A549 (cell line): ENCODE measurements at regions not wholly inside any gene's neighbourhood (a gene's known extent, or its start where the extent isn't known, plus 50 kb on each side); places are given as distances from the start of the nearest gene placed in this dataset.
A peak's percentile ranks its signal among the peaks of the same experiment; 100 is the strongest.

Experiments
- ATAC-seq, 2 experiments: fragments of 200-7000 bp in 1 of 2; fragments of >200 bp in 1 of 2; cut with Nextera tagmentation in 1 of 2; cut with Tn5 transposase in 1 of 2; 3 replicates each; pipeline versions ENCODE4 v1.8.0 to v1.9.1; 2018 to 2020; ENCODE audit warnings: mild to moderate bottlenecking in 1 of 2, moderate library complexity in 1 of 2
- CTCF ChIA-PET: fragments of 300-600 bp; sonication (Branson Sonifier 250); formaldehyde crosslinking; extraction: SDS; loops from one replicate; lab custom pipeline; 2021; ENCODE audit warnings: antibody characterized with exemption, inconsistent platforms; lab: Yijun Ruan, JAX
- POLR2A ChIA-PET: fragments of 350-600 bp; formaldehyde crosslinking; extraction: SDS; loops from one replicate; lab custom pipeline; 2021; ENCODE audit warnings: antibody characterized with exemption, inconsistent platforms; lab: Yijun Ruan, JAX
- DNase-seq, 2 experiments: peaks; one replicate each; pipeline versions ENCODE4 v3.0.0 to v3.0.0-alpha.2; 2011 to 2016; ENCODE audit warnings: low read depth in 1 of 2, low spot score in 1 of 2
- FAIRE-seq: peaks from 2 replicates; lab custom pipeline; 2011; peaks lifted over from hg19 to GRCh38; lab: Jason Lieb, UNC
- H3K27ac ChIP-seq, 2 experiments: fragments of >200 bp; sonication (Bioruptor Twin); formaldehyde crosslinking; 3 replicates each; pipeline ENCODE4 v1.5.1; 2016 to 2017
- H3K4me1 ChIP-seq: fragments of >200 bp; sonication (Bioruptor Twin); formaldehyde crosslinking; 3 replicates; pipeline ENCODE4 v1.6.1; 2016
- H3K4me2 ChIP-seq: fragments of >200 bp; sonication (Bioruptor Twin); formaldehyde crosslinking; 3 replicates; pipeline ENCODE4 v1.6.1; 2016
- H3K4me3 ChIP-seq: fragments of >200 bp; sonication (Bioruptor Twin); formaldehyde crosslinking; 3 replicates; pipeline ENCODE4 v1.5.1; 2016
- H3K9me3 ChIP-seq: fragments of >200 bp; sonication (Bioruptor Twin); formaldehyde crosslinking; 3 replicates; pipeline ENCODE4 v1.6.1; 2016
- ATOH8 ChIP-seq: fragments of 250-450 bp; sonication (Bioruptor Pico); IDR thresholded peaks from 2 replicates; pipeline ENCODE4 v1.5.0; 2020; ENCODE audit warnings: low read depth, mild to moderate bottlenecking, moderate library complexity
- BCL3 ChIP-seq: fragments of >200 bp; sonication (Bioruptor Twin); formaldehyde crosslinking; IDR thresholded peaks from 3 replicates; pipeline ENCODE4 v1.6.1; 2016
- CBX2 ChIP-seq: fragments of 200-600 bp; sonication (generic); IDR thresholded peaks from 2 replicates; pipeline ENCODE4 v1.6.1; 2016; ENCODE audit warnings: low read depth, mild to moderate bottlenecking, borderline replicate concordance
- CEBPB ChIP-seq, 2 experiments: fragments of >200 bp in 1 of 2; sonication (Bioruptor Twin) in 1 of 2; formaldehyde crosslinking in 1 of 2; IDR thresholded peaks; 2 replicates each; pipeline ENCODE4 v1.6.1; 2012 to 2016
- CHD2 ChIP-seq: fragments of 150-350 bp; IDR thresholded peaks from 2 replicates; pipeline ENCODE4 v1.6.1; 2014; ENCODE audit warnings: low read length; ENCODE audit not compliant: partially characterized antibody
- CHD4 ChIP-seq: fragments of 200-600 bp; sonication (generic); IDR thresholded peaks from 2 replicates; pipeline ENCODE4 v1.6.1; 2016; ENCODE audit warnings: antibody characterized with exemption, mild to moderate bottlenecking, borderline replicate concordance
- EHF ChIP-seq: fragments of 250-450 bp; sonication (Bioruptor Pico); IDR thresholded peaks from 2 replicates; pipeline ENCODE4 v1.5.0; 2020; ENCODE audit warnings: mild to moderate bottlenecking
- EP300 ChIP-seq, 2 experiments: fragments of >200 bp; sonication (Bioruptor Twin); formaldehyde crosslinking; IDR thresholded peaks; 2 replicates in 1 of 2; 3 replicates in 1 of 2; pipeline ENCODE4 v1.6.1; 2016 to 2017
- FOSL2 ChIP-seq, 2 experiments: fragments of 450-650 bp in 1 of 2; fragments of >200 bp in 1 of 2; sonication (Bioruptor Twin) in 1 of 2; formaldehyde crosslinking; IDR thresholded peaks; 2 replicates each; pipeline versions ENCODE4 v1.5.0 to v1.6.1; 2016 to 2020; ENCODE audit warnings: mild to moderate bottlenecking in 1 of 2, moderate library complexity in 1 of 2
- FOXS1 ChIP-seq: fragments of 250-450 bp; sonication (Bioruptor Pico); IDR thresholded peaks from 2 replicates; pipeline ENCODE4 v1.5.0; 2020; ENCODE audit warnings: mild to moderate bottlenecking, moderate library complexity
- GATA3 ChIP-seq: IDR thresholded peaks from 2 replicates; pipeline ENCODE4 v1.6.1; 2012; ENCODE audit warnings: borderline replicate concordance
- HDAC2 ChIP-seq: fragments of 200-600 bp; sonication (generic); IDR thresholded peaks from 2 replicates; pipeline ENCODE4 v1.6.1; 2016
- HES2 ChIP-seq: fragments of >200 bp; sonication (Bioruptor Twin); formaldehyde crosslinking; IDR thresholded peaks from 2 replicates; pipeline ENCODE4 v1.6.1; 2016
- HOXB13 ChIP-seq: fragments of 250-450 bp; sonication (Bioruptor Pico); IDR thresholded peaks from 2 replicates; pipeline ENCODE4 v1.5.0; 2020; ENCODE audit warnings: low read depth, mild to moderate bottlenecking, moderate library complexity
- JUN ChIP-seq, 2 experiments: fragments of >200 bp; sonication (Bioruptor Twin); formaldehyde crosslinking; IDR thresholded peaks; 2 replicates in 1 of 2; 3 replicates in 1 of 2; pipeline ENCODE4 v1.6.1; 2016 to 2017
- KDM1A ChIP-seq: fragments of 200-600 bp; sonication (generic); IDR thresholded peaks from 2 replicates; pipeline ENCODE4 v1.6.1; 2016; ENCODE audit warnings: low read depth, mild to moderate bottlenecking
- MAFK ChIP-seq: fragments of 450-650 bp; IDR thresholded peaks from 2 replicates; pipeline ENCODE4 v1.6.1; 2014; ENCODE audit not compliant: partially characterized antibody
- MAZ ChIP-seq: fragments of 150-350 bp; IDR thresholded peaks from 2 replicates; pipeline ENCODE4 v1.6.1; 2014; ENCODE audit warnings: antibody characterized with exemption, low read depth, low read length, borderline replicate concordance
- MYC ChIP-seq: IDR thresholded peaks from 2 replicates; pipeline ENCODE4 v1.6.1; 2012; ENCODE audit warnings: mild to moderate bottlenecking, inconsistent platforms, low read length, improper control_type of control experiment, borderline replicate concordance
- NPAS2 ChIP-seq: fragments of 250-450 bp; sonication (Bioruptor Pico); IDR thresholded peaks from 2 replicates; pipeline ENCODE4 v1.8.0; 2022; ENCODE audit warnings: mild to moderate bottlenecking, moderate library complexity, borderline replicate concordance
- PBX3 ChIP-seq: IDR thresholded peaks from 2 replicates; pipeline ENCODE4 v1.6.1; 2012
- RARB ChIP-seq: fragments of 250-450 bp; sonication (Bioruptor Pico); IDR thresholded peaks from 2 replicates; pipeline ENCODE4 v1.8.0; 2021; ENCODE audit warnings: mild to moderate bottlenecking, moderate library complexity
- REST ChIP-seq: fragments of 200-600 bp; sonication (generic); IDR thresholded peaks from 2 replicates; pipeline ENCODE4 v1.6.1; 2016; ENCODE audit warnings: antibody characterized with exemption, mild to moderate bottlenecking, moderate library complexity
- RFX5 ChIP-seq: fragments of 450-650 bp; IDR thresholded peaks from 2 replicates; pipeline ENCODE4 v1.7.1; 2014; ENCODE audit warnings: antibody characterized with exemption, mild to moderate bottlenecking, moderate library complexity
- TFCP2L1 ChIP-seq: fragments of 250-450 bp; sonication (Bioruptor Pico); IDR thresholded peaks from 2 replicates; pipeline ENCODE4 v1.5.0; 2021; ENCODE audit warnings: mild to moderate bottlenecking
- TP53 ChIP-seq: fragments of 250-450 bp; sonication (Bioruptor Pico); IDR thresholded peaks from 2 replicates; pipeline ENCODE4 v1.5.0; 2021; ENCODE audit warnings: mild to moderate bottlenecking, moderate library complexity
- USF2 ChIP-seq: fragments of 450-650 bp; IDR thresholded peaks from 2 replicates; pipeline ENCODE4 v1.6.1; 2014; ENCODE audit warnings: antibody characterized with exemption
- ZC3H11A ChIP-seq: fragments of 450-650 bp; IDR thresholded peaks from 2 replicates; pipeline ENCODE4 v1.6.1; 2014; ENCODE audit warnings: antibody characterized with exemption, mild to moderate bottlenecking
- ZFP36 ChIP-seq: fragments of 450-650 bp; IDR thresholded peaks from 2 replicates; pipeline ENCODE4 v1.6.1; 2014; ENCODE audit warnings: borderline replicate concordance; ENCODE audit not compliant: partially characterized antibody
- ZNF302 ChIP-seq: fragments of 250-450 bp; sonication (Bioruptor Pico); IDR thresholded peaks from 2 replicates; pipeline ENCODE4 v1.9.0; 2021; ENCODE audit warnings: inconsistent platforms, mild to moderate bottlenecking, moderate library complexity
- ZSCAN20 ChIP-seq: fragments of 250-450 bp; sonication (Bioruptor Pico); IDR thresholded peaks from 2 replicates; pipeline ENCODE4 v1.8.0; 2022; ENCODE audit warnings: mild to moderate bottlenecking, moderate library complexity
- WGBS: methylation state at CpG from one replicate; pipeline ENCODE4 v1.1.6; 2017; ENCODE audit errors: missing lambda C conversion rate; 5-methylcytosine and 5-hydroxymethylcytosine counted together

GRCh38 chr6:152893187-152893586 is 89.7 kb downstream of the FBXO5 start:
- POLR2A ChIA-PET = no interaction called here
- ATAC-seq = no peak

GRCh38 chr6:152896923-152897322 is 85.9 kb downstream of the FBXO5 start:
- Histone ChIP-seq H3K4me2 (peak overlapping the region; percentile 32; the same call in 1 of the 3 replicates), H3K27ac (no peak overlapping the region), H3K9me3 (no peaks in the 10 kb centered on the region), H3K4me3 (no peak overlapping the region), H3K4me1 (no peaks in the 10 kb centered on the region)
- WGBS = 10% methylated on average over 3 of the region's 3 CpGs
- ChIA-PET CTCF (interaction anchor here (0.8 to 1.5 kb wide), 6 partner anchors 9 to 596 kb away, joined by 3 to 7 read pairs (median 4); no protein-coding TSS in a partner anchor), POLR2A (no interaction called here)
- ATAC-seq (no peak), DNase-seq (no peak), FAIRE-seq (no peak)
- TF ChIP-seq EP300 (IDR thresholded peaks at IDR 0.05) (no peak), ATOH8 (CRISPR knock-in tag) (no peak), ZSCAN20 (CRISPR knock-in tag) (no peak), CEBPB (IDR thresholded peaks at IDR 0.05) (no peak), MAFK (no peak), CBX2 (no peak), MAZ (no peak), JUN (IDR thresholded peaks at IDR 0.05) (no peak), TFCP2L1 (no peak), RARB (CRISPR knock-in tag) (no peak), BCL3 (no peak), MYC (no peak), HOXB13 (CRISPR knock-in tag) (no peak), HES2 (no peak), ZFP36 (no peak)

More at GRCh38 chr6:152893187-152893586, 89.7 kb downstream of the FBXO5 start:
- CTCF ChIA-PET = interaction anchor here (1.6 kb wide), 1 partner anchor 29 kb away, joined by 8 read pairs; no protein-coding TSS in a partner anchor
- no peak for TF ChIP-seq TP53
- TF ChIP-seq USF2 = no peak
- no peak for TF ChIP-seq ZSCAN20 (CRISPR knock-in tag)
- TF ChIP-seq EHF (CRISPR knock-in tag) = no peak
- TF ChIP-seq FOSL2 (IDR thresholded peaks at IDR 0.05) = no peak
- no peak for TF ChIP-seq FOSL2 (CRISPR knock-in tag; IDR thresholded peaks at IDR 0.05)
- no peak for TF ChIP-seq GATA3
- TF ChIP-seq HDAC2 = no peak
- TF ChIP-seq FOXS1 (CRISPR knock-in tag) = no peak
- no peak for TF ChIP-seq HOXB13 (CRISPR knock-in tag)
- no peak for TF ChIP-seq CHD2
- TF ChIP-seq RFX5 = no peak
- TF ChIP-seq CHD4 = no peak
- TF ChIP-seq NPAS2 (CRISPR knock-in tag) = no peak
- TF ChIP-seq KDM1A = no peak
- TF ChIP-seq ZNF302 = no peak
- TF ChIP-seq REST = no peak
- TF ChIP-seq ZC3H11A = no peak
- no peak for TF ChIP-seq PBX3
- H3K4me3 ChIP-seq = no peak overlapping the region
- H3K4me1 ChIP-seq = no peaks in the 10 kb centered on the region
- WGBS = 26% methylated on average over 3 of the region's 3 CpGs
- DNase-seq (no peak), FAIRE-seq (no peak)
- H3K9me3 ChIP-seq = no peaks in the 10 kb centered on the region
- H3K27ac ChIP-seq = no peak overlapping the region
- no peak overlapping the region for H3K4me2 ChIP-seq
